SK-N-SH (cell line): ENCODE measurements at regions not wholly inside any gene's neighbourhood (a gene's known extent, or its start where the extent isn't known, plus 50 kb on each side); places are given as distances from the start of the nearest gene placed in this dataset.

Source experiments
- CTCF ChIP-seq: fragments of 200-600 bp; sonication (generic); IDR thresholded peaks from 2 replicates; pipeline ENCODE4 v1.6.1; 2017; ENCODE audit warnings: antibody characterized with exemption, mild to moderate bottlenecking, moderate library complexity
- EP300 ChIP-seq, 2 experiments: IDR thresholded peaks; 2 replicates each; pipeline versions ENCODE4 v1.4.0 to v1.6.1; 2012; ENCODE audit warnings: borderline replicate concordance in 1 of 2, low read depth in 1 of 2, low read length in 1 of 2
- EZH2phosphoT487 ChIP-seq: fragments of 200-600 bp; sonication (generic); IDR thresholded peaks from 2 replicates; pipeline ENCODE4 v1.6.1; 2017; ENCODE audit warnings: low read depth, mixed run types, mild to moderate bottlenecking, antibody characterized with exemption, moderate library complexity, borderline replicate concordance
- FOSL2 ChIP-seq: IDR thresholded peaks from 2 replicates; pipeline ENCODE4 v1.4.0; 2012; ENCODE audit warnings: low read depth, mild to moderate bottlenecking, moderate library complexity, borderline replicate concordance
- MAX ChIP-seq: IDR thresholded peaks from 2 replicates; pipeline ENCODE4 v1.4.0; 2012; ENCODE audit warnings: low read depth
- MEF2A ChIP-seq: IDR thresholded peaks from 2 replicates; pipeline ENCODE4 v1.4.0; 2012; ENCODE audit warnings: low read depth, borderline replicate concordance
- POLR2AphosphoS5 ChIP-seq: IDR thresholded peaks from 2 replicates; pipeline ENCODE4 v1.6.1; 2012; ENCODE audit warnings: low read depth, low read length
- RAD21 ChIP-seq: IDR thresholded peaks from 2 replicates; pipeline ENCODE4 v1.6.1; 2012; ENCODE audit warnings: mild to moderate bottlenecking, low read length
- SMC3 ChIP-seq: IDR thresholded peaks from 2 replicates; pipeline ENCODE4 v1.6.1; 2012; ENCODE audit warnings: low read depth, low read length, improper control_type of control experiment
- TAF1 ChIP-seq: IDR thresholded peaks from 2 replicates; pipeline ENCODE4 v1.6.1; 2012; ENCODE audit warnings: low read depth, mild to moderate bottlenecking, low read length, moderate library complexity, borderline replicate concordance
- TCF12 ChIP-seq: IDR thresholded peaks from 2 replicates; pipeline ENCODE4 v1.4.0; 2012
- TEAD4 ChIP-seq: IDR thresholded peaks from 2 replicates; pipeline ENCODE4 v1.4.0; 2012; ENCODE audit warnings: mild to moderate bottlenecking, borderline replicate concordance; ENCODE audit not compliant: insufficient read depth
- YY1 ChIP-seq: IDR thresholded peaks from 2 replicates; pipeline ENCODE4 v1.4.0; 2012; ENCODE audit warnings: low read depth, mild to moderate bottlenecking
- ZBTB33 ChIP-seq: IDR thresholded peaks from 2 replicates; pipeline ENCODE4 v1.4.0; 2012; ENCODE audit warnings: low read depth, borderline replicate concordance

- TF ChIP-seq POLR2AphosphoS5 (no peak), CTCF (no peak), EZH2phosphoT487 (no peak), MEF2A (no peak), SMC3 (no peak), MAX (no peak), TAF1 (no peak), FOSL2 (no peak), RAD21 (no peak), EP300 (IDR thresholded peaks at IDR 0.05; ENCODE audit: borderline replicate concordance in 1 of 2, low read depth in 1 of 2, low read length in 1 of 2) (no peak), ZBTB33 (no peak), YY1 (no peak), TEAD4 (no peak), TCF12 (no peak)
Observed at GRCh38 chr3:154536751-154537150, 106.8 kb upstream of the GPR149 start.
